ENCODE measurements at regions not wholly inside any gene's neighbourhood (a gene's known extent, or its start where the extent isn't known, plus 50 kb on each side); places are given as distances from the start of the nearest gene placed in this dataset.

DNA sequence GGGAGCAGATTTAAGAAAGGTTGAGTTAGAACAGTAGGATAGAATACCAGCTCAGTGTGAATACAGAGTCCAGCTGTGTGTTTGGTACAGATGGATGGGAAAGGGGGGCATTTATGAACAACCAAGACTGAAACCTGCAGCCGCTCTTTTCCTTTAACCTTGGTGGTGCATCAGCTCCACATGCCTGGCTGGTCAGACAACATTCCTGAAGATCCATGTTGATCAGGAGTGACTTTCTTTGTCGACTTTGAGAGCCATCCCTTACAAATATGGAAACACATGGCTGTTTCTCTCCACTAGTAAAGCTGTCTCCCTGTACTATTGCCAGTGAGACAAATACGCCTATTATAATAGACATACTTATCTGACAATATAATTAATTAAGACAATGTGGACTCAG, 476.5 kb upstream of the IGFBP3 start:
- no peak for DNase-seq

DNA sequence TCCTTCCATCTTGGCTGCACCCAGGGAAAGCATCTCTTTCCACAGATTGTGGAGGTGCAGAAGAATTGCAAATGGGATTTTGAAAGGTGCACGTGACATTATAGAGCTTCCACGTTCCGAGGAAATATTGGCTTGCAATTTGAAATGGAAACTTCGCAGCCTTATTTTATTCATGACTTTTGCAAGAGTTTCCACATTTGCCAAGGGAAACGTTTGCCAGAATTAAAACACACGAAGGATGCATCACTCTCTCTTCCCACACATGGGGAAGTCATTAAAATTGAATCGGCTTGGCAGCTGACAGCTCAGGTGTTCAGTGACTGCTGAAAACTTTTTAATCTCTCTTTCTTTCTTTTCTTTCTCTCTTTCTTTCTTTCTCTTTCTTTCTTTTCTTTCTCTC, 475.4 kb upstream of the IGFBP3 start:
- DNase-seq, result no peak

DNA sequence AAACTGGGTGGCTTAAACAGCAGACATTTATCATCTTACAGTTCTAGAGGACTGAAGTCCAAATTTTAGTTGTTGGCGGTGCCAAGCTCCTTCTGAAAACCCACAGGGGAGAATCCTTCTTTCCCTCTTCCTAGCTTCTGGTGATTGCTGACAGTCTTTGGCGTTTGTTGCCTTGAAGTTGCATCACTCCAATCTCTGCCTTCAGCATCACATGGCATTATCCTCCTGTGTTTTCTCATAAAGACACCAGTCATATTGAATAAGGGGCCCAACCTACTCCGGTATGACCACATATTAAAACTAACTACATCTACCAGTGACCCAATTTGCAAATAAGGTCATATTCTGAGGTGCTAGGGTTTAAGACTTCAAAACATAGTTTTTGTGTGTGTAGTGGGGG, 472.1 kb upstream of the IGFBP3 start:
- no peak for DNase-seq

DNA sequence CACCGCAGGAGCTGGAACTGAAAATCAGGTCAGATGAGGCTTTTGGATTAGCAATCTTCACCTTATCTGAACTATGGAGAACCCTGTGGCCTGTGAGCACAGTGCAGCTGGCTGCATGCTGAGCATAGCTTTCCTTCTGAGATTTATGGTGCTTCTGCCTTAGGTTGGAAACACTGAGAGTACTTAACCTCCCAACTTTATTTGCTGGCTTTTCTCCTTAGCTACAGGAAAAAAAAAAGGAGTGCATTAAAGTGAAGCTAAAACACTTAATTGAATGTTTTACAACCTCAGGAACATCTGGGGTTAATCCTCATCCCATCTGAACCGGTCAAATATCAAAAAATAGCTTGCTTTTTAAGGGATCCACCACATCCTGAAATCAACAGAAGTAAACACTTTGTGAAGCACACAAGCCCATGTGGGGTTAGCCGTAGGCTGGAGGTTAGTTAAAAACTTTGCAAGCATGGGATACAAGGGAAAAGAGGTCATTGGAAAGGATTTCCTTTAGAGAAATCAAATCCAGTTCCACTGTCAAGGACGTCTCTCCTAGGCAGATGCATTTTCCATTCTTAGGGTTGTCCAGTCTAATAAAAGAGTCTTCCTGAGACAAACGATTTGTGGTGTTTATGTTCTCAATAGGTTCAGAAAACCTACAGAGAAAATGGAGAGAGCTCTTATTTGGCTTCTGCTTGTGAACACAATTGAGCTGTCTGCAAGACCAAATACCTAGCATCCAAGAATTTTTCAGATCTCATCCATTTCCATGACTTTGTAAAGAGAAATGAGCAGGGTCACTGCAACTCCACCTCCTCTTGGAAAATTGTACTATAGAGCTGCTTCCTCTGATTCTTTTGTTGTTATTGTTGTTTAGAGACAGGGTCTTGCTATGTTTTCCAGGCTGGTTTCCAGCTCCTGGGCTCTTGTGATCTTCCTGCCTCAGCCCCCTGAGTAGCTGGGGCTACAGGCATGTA, 470.4 kb upstream of the IGFBP3 start:
- DNase-seq, result no peak

DNA sequence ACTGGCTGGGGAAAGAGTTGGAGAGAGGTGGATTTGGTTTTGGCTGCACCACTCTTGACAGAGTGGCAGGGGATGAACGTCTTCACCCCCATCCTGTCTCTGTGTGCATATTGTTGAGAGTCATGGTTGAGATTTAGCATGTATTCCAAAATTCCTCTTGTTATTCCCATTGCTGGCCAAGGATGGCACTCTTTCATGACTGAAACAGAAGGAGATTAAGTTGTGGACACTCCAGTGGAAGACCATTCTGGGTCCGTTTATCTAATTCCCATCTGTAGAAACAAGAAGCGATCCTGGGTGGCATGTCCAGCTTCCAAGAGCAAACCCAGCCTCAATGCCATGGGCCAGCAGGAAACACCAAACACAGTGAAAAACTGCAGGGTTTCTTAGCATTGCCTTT, 469.0 kb upstream of the IGFBP3 start:
- DNase-seq, result no peak

DNA sequence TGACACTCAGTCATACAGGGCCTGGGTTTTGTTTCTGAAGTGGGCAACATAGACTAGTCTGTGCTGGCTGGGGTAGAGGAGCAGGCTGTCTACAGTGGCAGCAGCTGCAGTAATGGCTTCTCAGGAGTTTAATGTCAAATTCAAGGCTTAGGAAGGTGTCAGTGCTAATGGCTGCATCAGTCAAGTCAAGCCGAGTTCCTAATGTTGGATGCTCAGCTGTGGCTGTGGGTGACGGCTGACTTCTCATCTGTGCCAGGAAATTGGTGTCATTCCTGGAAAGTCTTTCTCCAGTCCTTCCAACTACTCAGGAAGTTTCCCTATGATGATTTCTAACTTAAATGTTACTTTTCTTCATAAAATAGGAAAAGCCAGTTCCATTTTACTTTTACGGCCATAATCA, 468.1 kb upstream of the IGFBP3 start:
- no peak for DNase-seq

DNA sequence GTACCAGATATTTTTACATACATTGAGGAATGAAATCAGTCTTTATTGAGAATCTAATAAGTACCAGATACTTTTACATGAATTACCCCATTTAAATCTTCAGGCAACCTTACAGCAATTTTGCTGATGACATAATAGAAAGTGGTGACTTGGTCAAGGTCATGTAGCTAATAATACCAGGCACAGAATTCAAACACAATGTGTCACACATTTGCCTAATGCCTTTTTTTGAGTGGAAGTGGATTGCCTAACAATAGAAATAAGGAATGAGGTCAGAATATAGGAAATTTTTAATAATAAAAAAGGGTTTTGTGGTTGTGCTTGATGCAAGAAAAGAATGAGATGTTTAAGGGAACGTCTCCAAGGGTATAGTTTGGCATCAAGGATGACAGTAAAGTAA, 466.6 kb upstream of the IGFBP3 start:
- no peak for DNase-seq

DNA sequence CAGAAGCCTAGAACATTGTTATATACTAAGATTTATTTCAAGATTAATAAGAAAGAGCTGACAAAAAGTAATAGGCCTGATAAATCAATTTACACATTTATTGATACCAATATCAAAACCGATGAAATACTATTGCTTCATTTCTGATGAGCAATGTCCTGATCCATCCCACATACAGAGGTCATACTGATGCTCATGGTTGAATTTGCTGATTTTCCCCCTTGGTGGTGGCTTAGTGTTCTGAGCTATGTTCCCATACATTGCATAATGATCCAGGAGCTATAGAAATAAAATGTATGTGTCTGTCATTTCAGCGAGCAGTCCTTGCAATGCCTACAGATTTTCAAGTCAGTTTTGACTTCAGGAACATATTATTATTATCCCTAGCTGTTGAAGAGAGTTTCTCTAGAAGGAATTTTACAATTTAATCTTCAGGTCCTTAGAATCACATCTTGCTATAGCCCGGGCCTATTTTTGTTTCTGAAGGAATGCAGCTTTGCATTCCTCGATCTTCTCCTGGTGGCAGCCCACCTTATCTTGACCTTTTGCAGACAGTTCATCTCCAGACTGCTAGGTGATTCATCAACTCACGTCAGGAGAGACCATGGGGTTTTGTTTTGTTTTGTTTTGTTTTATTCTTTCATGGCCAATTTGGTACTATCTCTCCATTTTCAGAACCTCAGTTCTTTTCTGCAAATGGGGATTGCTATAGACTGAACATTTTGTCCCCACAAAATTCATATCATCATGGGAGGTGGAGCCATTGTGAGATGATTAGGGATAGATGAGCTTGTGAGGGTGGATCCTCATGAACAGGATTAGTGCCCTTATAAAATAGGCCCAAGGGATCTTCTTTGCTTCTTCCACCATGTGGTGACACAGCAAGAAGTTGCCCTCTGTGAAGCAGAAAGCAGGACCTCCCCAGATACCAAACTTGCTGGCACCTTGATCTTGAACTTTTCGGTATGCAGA, 465.6 kb upstream of the IGFBP3 start:
- DNase-seq, result no peak

DNA sequence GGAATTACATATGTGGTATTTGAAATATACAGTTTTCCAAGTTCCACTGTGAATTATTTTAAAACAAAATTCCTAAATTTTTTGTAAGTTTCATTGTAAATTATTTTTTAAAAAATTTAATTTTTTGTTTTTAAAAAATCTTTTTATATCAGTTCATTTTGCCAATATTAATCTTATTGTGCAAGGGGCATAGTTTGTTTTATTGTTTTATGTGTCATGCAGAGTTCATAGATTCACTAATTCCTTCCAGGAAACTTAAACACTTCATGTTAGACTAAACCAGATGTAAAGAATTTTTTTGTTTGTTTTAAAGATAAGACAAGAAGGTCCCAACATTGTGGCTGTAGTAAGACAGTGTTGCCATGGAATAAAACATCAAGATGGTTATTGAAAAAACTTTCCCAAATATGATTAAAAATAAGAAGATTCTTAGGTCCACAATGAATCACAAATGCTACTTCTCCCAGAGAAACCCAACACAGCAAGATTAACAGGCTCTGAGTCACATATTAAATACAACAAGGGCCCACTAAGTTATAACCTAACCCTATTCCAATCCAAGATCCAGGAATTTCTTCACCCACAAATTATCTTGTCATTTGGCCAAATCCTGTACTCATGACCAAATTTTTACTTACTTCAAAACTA, 464.7 kb upstream of the IGFBP3 start:
- no peak for DNase-seq

DNA sequence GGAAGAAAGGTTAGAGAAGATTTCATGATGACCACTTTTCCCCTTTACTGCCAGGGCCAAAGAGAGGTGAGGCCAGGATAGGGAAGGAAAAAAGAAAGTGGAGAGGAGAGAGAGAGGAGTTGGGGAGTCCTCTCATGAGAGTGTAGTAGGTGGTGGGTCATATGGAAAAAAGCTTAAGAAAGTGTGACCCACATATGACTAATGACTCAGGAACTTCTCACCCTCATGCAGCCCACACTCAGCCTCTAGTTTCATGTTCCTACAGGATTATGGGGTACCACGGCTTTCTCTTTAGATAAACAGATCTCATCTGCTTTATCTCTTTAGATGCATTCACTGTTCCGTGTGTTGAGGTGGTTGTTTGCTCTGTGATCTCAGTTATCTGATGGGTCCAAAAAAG, 462.5 kb upstream of the IGFBP3 start:
- DNase-seq, result no peak

DNA sequence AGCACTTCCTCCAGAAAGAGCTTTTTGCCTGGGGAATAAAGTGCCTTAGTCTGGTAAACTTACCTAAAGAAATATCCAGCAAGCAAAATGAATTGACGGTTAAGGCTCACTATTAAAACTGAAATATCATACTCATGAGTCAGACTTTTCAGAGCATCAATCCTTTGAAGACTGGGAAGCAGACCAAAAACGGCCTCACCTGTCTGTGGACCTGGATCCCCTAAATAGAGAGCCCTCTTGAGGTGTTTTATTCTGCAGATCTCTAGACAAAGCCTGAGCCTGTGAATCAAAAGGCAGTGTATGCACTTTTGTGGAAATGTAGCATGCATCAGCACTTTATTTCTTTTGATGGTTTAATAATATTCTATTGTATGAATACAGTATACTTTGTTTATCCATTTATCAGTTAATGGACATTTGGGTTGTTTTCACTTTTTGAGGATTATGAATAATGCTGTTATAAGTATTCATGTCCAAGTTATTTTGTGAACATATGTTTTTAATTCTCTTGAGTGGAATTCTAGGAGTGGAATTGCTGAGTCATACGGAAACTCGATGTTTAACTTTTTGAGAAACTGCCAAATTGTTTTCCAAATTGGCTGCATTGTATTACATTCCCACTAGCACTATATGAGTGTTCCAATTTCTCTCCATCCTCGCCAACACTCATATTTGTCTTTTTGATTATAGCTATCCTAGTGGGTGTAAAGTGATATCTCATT, 449.0 kb upstream of the IGFBP3 start:
- DNase-seq, result no peak

DNA sequence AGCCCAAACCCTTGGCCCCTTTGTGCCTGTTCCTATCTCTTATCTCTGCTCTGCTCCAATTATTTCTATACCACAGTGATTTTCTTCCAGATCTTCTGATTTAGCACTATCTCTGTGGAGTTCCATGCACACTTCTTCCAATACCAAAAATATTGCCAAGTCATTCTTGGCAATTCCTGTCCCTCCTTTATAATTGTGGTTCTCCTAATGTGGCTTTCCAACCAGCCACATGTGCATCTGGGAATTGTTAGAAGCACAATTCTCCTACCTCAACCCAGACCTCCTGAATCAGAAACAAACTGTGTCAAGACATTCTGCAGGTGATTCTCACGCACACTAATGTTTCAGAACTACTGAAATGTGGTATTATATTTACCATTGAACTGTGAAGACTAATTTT, 447.8 kb upstream of the IGFBP3 start:
- DNase-seq, result no peak

DNA sequence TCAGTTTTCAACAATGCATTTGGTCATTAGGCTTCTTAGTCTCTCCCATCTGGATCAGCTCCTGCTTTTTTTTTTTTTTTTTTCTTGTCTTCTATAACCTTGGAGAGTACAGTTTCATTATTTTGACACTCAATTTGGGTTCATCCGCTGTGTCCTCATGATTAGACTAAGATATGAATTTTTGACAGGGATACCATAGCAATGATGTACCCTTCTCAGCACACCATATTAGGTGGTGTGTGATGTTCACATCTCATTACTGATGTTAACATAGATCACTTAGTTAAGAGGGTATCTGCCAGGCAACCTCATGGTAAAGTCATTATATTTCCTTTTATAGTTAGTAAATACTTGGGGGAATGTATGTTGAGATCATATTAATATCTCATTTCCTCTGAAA, 445.5 kb upstream of the IGFBP3 start:
- DNase-seq, result no peak

DNA sequence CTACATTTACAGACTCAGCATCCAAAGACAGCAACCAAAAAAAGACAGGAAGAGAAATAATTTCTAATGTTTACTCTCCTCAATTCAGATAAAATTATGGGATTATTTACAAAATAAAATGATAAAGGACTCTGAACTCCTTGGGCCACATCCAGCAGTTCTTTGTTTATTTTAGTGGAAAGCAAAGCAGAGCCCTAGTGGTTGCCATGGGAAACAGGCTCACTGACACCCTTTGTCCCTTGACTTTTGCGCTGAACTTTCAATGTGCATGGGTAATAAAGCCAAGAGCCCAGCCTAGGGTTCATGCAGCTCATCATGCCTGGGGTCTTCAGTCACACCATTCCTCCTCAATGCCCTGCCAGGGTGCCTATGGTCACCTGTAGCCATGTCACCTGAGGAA, 442.6 kb upstream of the IGFBP3 start:
- no peak for DNase-seq

DNA sequence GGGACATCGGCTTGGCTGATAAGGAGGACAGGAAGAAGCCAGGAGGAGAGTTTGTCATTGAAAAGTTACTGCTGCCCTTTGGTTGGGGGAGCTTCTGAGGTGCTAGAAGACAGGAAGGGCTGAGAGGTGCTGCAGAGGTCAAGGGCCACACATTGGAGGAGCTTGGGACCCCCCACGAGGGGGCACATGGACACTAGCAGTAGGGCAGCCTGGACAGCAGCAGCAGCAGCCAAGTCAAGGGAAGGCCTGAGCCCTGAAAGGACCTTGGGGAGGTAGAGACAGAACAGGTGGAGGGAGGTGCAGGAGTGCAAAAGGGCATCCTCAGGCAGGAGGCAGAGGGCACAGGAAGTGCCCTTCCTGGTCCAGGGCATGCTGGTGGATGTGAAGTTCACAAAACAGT, 439.7 kb upstream of the IGFBP3 start:
- no peak for DNase-seq

DNA sequence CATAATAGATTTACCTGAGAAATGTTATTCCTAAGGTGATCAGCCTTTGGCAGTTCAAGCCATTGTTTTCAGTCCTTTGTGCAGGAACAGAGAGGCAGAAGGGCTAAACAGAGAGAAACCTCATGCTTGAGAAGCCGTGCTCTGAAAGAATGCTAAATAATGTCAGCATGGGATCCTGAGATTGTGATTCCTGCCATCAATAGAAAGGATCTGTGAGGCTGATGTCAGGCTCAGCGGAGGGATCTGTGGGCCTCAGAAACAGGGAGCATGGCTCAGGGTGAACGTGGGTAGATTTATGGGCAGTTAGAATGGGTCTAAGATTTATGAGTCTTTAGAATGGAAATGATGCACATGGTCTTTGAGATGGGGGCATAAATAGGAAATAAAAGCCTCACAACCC, 439.2 kb upstream of the IGFBP3 start:
- DNase-seq, result no peak

DNA sequence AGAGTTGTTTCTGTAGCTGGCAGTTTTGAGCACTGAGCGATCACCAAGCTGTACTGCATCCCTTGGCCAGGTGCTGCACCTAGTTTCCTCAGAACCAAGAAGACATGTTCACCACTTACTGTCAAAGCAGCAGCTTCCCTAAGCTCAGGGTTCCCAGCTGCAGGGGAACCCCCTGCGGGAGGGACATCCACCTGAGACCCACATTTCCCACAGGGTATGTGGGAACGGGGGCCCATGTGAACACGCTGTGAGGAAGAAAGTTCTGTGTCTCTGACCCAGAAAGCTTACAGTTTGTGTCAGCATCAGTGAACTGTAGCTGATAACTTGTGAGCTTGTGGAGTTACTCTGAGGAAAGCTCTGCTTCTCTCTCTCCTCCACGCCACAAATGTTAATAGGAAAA, 436.8 kb upstream of the IGFBP3 start:
- no peak for DNase-seq

DNA sequence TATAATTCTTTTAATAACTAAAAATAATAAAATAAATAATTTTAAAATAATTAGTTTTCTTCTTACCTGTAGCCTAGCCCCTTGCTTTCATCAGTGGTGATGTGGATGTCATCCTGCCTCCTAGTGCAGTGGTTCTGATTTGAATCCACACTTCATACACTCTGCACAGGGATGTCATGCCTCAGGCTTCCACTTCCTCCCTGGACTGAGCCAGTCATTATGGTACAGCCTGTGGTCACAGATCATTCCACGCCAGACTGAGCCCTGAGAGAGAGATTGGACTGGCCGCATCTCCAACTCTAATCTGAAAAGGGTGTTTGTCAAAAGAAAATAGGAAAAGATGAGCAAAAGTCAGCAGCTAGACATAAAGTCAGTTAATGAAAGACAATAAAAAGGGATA, 436.2 kb upstream of the IGFBP3 start:
- no peak for DNase-seq

DNA sequence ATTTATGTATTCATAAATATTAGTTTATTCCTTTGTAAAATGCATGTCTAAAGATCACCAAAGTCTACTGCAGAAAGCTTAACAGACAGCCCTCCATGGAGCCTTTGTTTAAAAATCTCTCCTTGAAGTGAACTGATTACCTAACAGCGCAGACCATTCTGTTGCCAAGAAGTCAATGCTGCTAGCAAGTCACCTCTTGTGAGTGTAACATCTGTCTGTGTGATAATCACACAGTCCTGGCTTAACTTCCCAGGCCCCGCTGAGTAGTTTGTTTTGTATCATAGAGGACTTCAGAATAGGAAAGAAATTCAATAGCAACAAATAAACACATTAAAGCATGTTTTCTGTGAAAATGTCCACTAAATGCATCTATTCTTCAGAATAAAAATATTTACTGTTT, 435.3 kb upstream of the IGFBP3 start:
- no peak for DNase-seq

DNA sequence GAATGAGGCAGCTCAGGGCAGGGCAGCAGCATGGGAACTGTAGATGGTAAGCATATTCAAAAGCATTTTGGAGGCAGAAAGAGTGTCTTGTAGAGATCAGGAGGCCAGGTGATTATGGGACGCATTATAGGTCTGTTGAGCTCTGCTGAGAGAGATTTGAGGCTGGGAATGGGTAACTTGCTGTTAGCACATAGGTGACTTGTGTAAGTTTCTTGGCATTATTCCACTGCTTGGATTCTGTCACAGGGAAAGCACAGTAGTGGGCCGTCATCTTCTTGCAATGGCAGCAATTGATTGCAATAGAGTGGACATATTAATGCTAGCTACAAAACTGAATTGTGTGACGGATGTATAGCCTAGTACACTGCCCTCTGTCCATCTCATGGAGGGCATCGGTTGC, 434.3 kb upstream of the IGFBP3 start:
- DNase-seq, result no peak

DNA sequence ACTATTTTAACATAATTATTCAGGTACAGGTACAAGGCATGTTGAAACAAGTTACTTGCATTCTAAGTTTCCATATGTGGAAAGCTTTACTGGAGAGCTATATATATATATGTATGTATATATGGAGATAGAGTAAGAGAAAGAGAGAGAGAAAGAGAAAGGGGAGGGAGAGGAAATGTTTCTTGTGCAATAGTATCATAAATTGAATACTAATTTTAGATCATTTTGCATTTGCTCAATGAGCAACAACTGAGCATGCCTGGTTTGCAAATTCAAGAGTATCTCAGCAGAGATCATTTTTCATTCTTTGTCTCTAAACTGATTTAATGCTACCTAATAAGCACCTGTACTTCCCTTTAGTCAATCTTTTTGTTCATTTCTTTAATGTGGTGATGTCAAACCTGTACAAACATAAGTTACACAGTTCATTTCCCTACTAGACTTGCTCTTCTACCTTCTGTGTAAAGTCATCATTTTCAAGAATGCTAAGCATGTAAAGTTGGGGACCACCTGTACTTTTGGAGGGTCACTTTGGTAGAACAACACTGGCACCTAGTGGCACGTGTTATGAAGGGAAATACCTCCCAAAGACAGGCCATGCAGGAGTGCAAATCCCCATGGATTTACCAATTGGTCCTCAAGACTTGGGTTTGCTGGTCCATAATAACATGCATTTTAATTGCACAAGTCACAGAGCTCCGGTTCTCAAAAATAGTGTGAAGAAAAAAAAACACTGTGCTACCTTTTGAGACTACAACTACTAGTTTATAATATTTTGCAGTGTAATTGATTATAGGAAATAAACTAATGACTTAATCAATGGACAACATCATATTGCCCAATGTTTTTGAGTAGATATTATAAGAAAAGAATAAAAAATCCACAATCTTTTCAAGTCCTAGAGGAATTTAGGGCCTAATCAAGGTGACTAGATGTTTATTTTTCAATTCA, 431.2 kb upstream of the IGFBP3 start:
- no peak for DNase-seq
